ENCODE measurements at regions not wholly inside any gene's neighbourhood (a gene's known extent, or its start where the extent isn't known, plus 50 kb on each side); places are given as distances from the start of the nearest gene placed in this dataset.

GRCh38 chr14:101026341-101026740, 122.8 kb upstream of the RTL1 start:
- DNase-seq (ENCODE audit: low spot score): no peak

DNA sequence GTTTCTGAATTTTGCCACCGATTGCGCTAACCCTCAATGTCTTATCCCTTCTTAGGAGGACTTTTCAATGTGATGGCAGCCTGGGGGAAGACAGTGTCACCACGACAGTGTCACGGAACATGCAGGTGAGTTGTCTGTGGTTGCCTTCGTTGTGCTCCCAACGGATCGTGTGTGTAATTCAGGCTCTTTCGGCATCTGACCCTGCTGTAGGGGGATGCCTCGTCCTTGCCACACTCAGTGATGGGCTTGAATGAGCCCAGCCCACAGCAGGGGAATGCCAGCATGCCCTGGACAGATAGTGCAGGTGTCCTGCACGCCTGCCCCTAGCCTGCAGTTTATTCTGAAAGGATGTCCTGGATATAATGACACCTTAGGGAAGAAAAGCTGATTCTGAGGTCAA, 123.8 kb upstream of the RTL1 start:
- no peak for DNase-seq (ENCODE audit: low spot score)

- no peak for DNase-seq (ENCODE audit: low spot score)
Measured at GRCh38 chr14:101027966-101028365, 124.4 kb upstream of the RTL1 start.

GRCh38 chr14:101028971-101029667, 125.6 kb upstream of the RTL1 start:
- DNase-seq (ENCODE audit: low spot score): no peak

GRCh38 chr14:101029668-101030290, 126.3 kb upstream of the RTL1 start:
- DNase-seq (ENCODE audit: low spot score): no peak

DNA sequence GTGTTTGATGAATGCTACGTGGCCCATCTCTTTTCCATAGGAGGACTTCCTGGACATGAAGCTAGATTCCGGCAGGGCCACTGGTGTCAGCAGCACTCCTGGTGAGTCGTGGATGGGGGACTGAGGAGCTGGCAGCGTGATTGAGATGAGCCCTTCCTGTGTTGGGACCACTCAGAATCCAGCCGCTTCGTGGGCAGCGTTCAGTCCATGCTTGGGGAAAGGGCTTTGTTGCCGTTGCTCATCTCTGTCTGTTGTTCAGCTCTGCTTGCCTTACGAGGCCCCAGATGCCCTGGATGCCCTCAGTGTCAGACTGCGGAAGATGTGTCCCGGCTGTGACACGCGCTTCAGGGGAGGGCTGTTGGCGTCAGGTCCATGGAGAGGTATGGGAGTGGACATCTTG, 127.1 kb upstream of the RTL1 start:
- DNase-seq (ENCODE audit: low spot score): no peak

DNA sequence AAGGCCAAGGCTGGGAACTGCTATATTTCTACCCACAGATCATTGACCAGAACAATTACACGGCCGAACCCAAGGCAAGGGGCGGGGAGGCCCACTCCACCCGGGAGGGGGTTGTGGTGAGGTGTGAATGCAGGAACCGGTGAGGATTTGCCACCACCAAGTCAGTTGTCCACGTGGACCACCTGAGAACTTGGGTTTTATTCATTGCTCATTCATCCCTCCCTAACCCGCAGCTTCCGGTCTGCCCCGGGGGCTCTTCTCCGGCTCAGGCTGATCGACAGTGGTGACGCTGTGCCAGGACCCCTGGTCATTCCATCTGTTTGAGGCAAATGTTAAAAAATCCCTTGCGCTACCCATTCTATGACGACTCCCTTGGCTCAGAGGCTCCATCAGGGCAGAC, 127.7 kb upstream of the RTL1 start:
- no peak for DNase-seq (ENCODE audit: low spot score)

GRCh38 chr14:101031721-101032120, 128.2 kb upstream of the RTL1 start:
- no peak for DNase-seq (ENCODE audit: low spot score)

GRCh38 chr14:101032433-101032832, 128.9 kb upstream of the RTL1 start:
- DNase-seq (ENCODE audit: low spot score): no peak

GRCh38 chr14:101033006-101033405, 129.5 kb upstream of the RTL1 start:
- no peak for DNase-seq (ENCODE audit: low spot score)

- no peak for DNase-seq (ENCODE audit: low spot score)
Measured at GRCh38 chr14:101033446-101034165, 130.1 kb upstream of the RTL1 start.

- no peak for DNase-seq (ENCODE audit: low spot score)
Measured at GRCh38 chr14:101034986-101035385, 131.5 kb upstream of the RTL1 start.

GRCh38 chr14:101035466-101036225, 132.1 kb upstream of the RTL1 start:
- no peak for DNase-seq (ENCODE audit: low spot score)

DNA sequence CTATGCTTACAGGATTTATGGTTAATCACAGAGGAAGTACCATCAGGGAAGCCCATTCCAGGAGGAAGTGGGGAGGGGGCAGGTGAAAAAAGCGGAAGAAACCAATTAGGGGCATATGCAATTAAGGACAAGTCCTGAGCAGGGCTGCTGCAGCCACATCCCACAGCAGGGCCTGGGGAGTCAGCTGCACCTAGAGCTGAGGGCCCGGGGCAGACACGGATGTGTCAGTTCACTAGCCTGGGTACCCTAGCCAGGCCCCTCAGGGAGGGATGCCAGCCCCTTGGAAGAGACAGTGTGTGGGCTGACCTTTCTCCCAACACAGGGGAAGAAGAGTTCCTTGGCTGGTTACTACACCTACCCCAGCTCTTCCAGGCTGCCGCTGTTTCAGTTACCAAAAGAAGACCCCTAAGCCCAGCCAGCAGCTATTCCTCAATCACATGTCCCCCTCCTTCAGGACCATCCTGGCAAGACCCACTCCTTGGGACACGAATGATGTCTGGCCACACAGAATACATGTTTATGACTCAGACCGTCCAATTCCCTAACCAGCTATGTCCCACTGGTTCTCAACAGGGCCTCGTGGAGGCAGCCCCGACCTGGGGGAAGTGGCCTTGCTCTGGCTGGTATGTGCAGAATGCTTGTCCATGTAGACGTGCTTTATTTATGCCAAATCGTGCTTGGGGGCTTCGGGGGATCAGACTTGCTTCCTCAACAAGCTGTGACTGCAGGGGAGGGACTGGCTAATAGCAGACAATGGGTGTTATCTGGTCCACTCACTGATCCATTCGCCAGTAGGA, 133.7 kb upstream of the RTL1 start:
- no peak for DNase-seq (ENCODE audit: low spot score)

DNA sequence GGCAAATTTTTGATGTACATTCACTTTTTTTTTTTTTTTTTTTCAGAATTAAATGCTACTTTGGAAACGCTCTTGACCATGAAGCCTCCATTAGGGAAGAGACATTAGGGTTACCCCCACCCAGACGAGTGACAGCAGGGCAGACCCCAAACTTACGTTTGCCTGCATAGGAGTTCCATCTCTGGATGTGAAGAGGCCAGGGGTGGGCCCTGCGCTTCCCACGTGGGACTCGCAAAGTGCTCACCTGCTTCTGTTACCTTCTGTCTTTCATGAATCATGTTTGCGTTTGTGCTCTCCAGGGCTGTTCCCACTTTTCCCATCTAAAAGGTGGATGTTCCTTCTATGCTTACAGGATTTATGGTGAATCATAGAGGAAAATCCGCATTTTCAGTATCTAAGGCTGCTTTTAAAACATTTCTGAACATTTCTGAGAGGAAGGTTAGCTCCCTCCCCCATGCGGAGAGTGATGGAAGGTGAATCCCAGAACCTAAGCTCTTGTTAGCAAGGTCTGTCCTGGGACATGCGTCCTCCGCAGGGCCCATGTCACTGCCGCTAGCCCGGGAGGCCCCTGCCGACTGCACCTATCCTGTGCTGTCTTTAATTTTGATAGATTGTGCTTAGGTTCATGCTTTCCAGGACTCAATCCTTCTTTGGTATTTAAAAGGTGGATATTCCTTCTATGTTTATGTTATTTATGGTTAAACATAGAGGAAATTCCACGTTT, 135.7 kb upstream of the RTL1 start:
- no peak for DNase-seq (ENCODE audit: low spot score)

GRCh38 chr14:101039755-101040138, 136.2 kb upstream of the RTL1 start:
- no peak for DNase-seq (ENCODE audit: low spot score)

- no peak for DNase-seq (ENCODE audit: low spot score)
Measured at GRCh38 chr14:101040538-101041442, 137.3 kb upstream of the RTL1 start.

DNA sequence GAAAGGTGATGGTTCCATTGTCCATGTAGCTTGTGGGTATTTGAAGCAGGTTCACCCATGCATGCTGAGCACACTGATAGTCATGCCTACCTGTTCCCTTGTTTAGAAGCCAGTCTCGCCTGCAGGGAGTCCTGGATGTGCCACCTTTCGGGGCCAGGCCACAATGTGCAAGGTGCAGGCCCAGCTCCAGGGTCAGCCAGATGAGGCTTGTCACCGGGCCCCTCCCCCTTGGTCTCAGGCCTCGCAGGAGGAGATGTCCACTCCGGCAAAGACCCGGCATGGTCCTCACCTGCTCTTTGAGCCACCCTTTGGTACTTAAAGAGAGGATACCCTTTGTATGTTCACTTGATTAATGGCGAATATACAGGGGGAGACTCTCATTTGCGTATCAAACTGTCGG, 140.4 kb upstream of the RTL1 start:
- no peak for DNase-seq (ENCODE audit: low spot score)

DNA sequence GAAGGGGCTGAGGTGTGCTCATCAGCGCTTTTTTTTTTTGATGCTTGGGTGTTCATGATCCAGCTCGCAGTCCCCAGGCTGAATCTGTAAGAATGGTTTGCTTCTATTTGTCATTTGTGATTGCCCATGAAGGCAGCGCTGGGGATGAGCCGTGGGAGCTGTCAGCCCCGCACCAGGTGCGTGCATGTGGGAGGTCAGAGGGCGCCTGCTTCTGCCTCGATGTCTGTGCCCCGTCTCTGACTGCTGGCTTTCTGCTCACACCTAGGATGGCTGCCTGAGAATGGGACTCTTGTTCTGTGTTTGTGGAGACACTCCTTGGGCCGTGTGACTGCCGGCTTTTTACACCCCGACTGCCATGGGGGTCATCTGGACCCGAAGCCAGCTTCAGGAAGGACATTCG, 141.2 kb upstream of the RTL1 start:
- no peak for DNase-seq (ENCODE audit: low spot score)

GRCh38 chr14:101045511-101045910, 142.0 kb upstream of the RTL1 start:
- DNase-seq (ENCODE audit: low spot score): no peak

All from AG08396 (cell line).